ENCODE measurements at regions not wholly inside any gene's neighbourhood (a gene's known extent, or its start where the extent isn't known, plus 50 kb on each side); places are given as distances from the start of the nearest gene placed in this dataset.

DNA sequence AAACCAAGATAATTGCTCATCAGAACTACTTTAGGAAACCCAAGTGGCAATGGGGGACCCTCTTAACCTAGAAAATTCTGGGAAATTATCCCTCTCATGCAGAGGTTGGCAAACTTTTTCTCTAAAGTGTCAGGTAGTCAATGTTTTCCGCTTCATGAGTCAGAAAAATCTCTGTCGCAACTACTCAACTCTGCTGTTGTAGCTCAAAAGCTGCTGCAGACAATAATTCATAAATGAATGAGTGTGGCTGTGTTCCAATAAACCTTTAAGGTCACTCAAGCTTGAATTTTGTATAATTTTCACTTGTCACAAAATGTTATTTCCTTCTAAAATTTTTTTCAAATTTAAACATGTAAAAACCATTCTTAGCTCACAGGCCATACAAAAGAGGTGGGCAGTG lies 193.4 kb upstream of the MID1 start:
- no peak for DNase-seq (ENCODE audit: low read depth in 2 of 2)

DNA sequence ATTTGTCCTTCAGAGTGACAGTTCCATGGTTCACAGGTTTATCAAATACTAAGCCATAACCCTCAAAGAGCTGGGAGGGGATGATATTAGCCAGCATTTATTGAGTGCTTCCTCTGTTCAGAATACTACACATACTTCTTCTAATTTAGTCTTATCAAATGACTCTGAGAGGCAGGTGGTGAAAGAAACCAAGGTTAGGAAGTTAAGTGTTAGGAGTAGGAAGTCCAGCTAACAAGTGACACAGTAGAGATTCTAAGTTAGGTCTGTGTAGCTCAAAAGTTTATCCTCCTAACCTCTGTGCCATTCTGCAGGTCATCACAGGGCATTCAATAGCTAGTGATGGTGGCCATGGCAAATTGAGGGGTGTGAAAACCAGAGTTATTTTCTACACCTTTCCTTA lies 198.3 kb upstream of the MID1 start:
- DNase-seq (ENCODE audit: low read depth in 2 of 2), result no peak

DNA sequence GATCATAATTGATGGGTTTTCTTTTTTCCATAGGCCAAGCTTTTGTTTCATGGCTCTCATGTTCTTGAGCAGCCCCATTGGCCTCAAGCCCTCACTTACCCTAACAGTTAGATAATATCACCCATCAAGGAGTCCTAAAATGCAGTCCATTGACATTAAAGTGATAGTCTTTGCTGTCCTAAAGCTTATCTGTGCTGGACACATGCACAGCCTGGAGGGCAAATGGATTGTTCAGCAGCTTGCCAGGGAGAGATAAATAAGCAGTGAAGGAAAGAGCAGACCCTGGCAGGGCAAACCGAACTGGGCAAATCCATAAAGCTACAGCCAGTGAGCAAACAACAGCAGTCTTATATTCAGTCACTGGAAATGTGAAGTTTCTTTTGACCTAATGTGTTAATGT lies 199.6 kb upstream of the MID1 start:
- no peak for DNase-seq (ENCODE audit: low read depth in 2 of 2)

DNA sequence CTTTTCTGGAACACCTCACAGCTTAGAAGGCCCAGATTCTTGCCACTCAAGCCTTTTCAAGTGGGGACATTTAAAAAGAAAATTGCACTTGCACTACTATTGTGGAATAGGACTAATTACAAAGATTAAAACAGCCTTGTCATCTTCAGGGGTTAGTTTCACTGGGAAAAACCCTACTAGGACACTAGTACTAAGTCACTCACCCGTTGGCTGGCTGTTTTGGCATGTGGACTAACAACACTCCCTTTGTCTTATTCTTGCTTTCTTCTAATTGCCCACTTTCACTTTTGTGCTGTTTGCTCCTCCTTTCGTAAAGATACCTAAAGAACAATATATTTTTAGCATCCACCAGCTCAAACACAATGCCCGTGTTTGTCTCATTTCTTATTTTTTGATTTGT lies 200.9 kb upstream of the MID1 start:
- DNase-seq (ENCODE audit: low read depth in 2 of 2), result no peak

DNA sequence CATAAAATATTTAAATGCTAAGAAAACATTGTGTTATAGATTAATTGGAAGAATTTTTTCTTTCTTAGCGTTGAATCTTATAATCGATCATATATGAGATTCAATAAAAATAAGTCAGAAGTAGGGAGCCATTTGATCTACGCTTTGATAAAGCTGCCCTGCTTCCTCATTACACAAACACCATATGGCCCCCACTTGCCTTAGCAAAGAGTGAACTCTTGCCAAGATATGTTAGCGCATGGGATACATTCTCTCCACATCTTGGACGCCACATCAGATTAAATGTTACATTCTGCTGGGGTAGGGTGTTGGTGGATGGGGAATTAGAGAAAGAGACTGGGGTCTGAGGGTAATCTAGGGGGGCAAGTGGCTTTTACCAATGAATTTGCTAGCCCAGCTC lies 207.7 kb upstream of the MID1 start:
- no peak for DNase-seq (ENCODE audit: low read depth in 2 of 2)

DNA sequence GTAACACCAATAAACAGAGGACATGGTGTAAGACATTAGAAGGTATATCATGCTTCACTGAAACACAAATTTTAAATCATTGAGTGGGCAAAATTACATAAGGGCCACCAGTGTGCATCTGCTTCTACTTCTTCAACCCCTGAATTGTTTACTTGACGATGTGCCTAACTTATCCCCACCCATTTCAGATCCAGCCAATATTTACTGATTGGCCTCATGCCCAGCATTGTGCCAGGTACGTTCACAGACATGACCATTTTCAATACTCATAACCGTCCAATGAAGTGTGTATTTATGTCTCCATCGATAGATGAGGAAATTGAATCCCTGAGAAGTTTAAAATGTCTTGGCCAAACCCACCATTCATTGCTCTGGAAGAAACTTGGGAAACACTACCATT lies 208.3 kb upstream of the MID1 start:
- DNase-seq (ENCODE audit: low read depth in 2 of 2), result no peak

DNA sequence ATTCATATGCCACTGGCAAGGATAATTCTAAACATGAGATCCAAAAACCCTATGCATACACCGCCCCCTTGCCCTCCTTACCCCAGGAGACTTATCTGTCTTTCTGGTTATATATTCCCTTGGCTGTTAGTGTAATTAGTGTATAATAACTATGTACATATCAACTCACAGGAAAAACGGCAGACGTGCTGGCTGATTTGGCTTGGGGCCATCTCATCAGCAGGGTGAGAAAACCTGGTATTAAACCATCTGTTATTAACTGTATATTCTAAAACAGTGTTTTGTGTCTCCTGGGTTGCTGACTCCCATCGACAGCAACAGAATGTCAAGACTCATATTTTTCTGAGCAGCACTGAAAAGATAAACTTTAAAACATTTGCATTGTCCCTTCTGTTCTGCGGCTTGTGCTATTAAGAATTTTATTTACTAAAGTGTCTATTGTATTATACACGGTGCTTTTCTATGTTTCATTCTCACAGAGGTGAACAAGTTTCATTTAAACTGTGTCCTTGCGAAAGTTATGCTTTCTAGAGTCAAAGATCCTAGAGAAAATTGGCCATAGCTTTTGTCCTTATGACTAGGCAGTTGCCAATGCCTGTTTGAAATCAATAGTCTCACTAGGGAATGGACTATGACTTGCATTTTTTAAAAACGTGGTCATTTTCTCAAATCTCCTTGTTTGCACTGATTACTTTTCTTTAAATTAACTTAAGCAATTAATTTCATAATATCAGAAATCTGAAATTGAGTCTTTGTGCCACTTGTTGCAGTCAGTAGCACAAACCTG lies 211.5 kb upstream of the MID1 start:
- no peak for DNase-seq (ENCODE audit: low read depth in 2 of 2)

DNA sequence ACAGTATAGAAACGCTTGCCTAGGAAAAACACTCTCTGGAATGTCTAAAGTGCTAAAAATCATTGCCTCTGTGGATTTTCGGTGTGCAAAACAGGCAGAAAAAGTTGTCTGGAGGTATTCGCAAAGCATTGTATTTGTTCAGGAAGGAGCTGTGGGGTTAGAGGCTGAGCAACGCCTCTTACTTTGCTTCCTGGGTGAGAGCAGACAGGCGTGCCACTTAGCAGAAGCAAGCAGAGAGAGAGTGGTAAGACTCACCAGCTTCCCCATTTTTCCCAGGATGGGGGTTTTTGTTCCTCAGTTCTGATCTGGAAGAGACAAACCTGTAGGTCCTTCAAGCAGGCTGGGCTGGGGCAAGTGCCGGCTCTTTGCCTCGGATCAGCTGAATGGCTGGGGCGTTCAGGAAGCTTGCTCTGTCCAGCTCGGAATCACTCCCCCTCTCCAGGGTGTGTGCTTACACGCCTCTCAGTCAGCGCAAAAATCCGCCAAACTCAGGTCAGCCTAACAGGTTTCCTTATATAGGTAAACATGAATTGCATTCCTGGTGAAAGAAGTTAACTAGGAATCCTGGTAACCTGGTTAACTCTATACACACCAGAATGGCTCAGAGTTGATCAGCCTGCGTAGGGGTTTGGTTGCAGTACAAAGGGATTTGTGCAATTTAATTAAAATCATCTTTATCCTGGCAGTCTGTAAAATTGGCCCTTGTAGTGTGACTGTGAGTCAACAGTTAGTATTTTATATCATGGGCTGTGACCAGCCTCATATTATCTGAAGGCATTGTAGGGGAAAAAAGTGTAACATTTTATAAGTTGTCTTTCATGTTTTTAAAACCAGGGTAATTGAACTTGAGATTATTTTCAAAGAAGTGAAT lies 213.1 kb upstream of the MID1 start:
- no peak for DNase-seq (ENCODE audit: low read depth in 2 of 2)

DNA sequence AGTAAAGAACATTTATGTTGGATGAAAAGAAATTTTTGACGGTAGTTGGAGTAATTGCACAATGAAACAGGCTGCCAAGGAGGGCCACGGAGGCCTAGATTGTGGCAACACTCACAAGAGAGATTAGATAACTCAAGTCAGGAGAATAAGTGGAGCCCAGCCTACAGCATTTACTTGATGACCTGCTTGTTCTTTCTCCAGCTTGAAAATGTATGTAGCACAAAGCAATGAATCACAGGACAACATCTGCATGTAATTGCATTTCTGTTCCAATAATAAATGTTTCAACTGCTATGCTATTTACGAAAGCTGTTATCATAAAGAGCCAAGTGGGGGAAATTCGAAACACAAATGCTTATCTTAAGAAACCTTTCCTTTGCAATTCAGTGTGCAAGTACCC lies 221.2 kb upstream of the MID1 start:
- no peak for DNase-seq (ENCODE audit: low read depth in 2 of 2)

DNA sequence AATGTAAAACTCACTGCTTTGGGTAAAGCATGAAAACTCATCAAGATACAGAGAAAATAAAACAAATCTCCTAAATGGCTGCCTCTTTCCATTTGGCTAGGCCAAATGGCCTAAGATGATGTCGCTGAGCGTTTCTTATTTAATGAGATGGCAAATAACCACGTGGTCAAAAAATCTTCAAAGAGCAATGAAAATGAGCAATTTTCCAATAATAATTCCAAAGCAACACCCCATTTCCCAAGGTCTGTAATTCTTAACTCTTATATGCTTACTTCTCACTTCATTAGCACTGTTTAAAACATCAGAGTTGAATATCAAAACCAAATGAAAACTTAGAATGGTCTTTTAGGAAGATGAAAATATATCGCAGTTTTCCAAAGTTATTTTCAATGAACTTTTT lies 222.3 kb upstream of the MID1 start:
- DNase-seq (ENCODE audit: low read depth in 2 of 2), result no peak

DNA sequence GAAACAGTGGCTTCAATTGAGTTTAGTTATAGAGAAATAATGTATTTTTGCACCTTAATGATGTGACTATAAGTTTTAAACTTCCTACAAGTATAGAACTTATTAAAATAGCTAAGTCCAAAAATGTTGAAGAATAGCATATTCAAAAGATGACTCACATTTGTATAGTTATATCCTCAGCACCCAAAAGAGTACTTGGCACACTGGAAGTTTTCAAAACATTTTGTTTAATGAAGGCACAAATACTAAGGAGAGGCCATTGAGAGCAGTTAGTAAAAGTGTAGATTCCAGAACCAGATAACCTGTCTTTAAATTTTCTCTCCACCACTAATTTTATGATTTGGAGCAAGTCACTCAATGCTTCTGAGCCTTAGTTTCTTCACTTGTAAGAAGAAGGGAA lies 226.9 kb upstream of the MID1 start:
- no peak for DNase-seq (ENCODE audit: low read depth in 2 of 2)

DNA sequence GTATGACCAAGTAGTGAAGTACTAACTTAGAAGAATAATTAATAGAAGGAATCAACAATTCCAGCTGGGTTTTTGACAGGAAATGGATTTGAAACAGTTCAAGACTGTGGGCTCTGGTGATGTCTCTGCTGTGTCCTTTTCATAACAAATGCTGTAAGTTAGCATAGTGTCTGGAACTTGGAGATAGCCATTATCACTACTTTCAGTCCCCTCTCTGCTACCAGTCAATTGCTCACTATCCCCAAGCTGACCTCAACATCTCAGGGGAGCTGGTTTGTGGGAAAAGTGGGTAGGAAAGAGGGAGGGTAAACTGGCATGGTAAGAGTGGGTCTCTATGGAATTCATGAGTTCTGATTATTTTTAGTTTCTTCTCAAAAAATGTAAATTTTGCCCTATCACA lies 231.4 kb upstream of the MID1 start:
- no peak for DNase-seq (ENCODE audit: low read depth in 2 of 2)

DNA sequence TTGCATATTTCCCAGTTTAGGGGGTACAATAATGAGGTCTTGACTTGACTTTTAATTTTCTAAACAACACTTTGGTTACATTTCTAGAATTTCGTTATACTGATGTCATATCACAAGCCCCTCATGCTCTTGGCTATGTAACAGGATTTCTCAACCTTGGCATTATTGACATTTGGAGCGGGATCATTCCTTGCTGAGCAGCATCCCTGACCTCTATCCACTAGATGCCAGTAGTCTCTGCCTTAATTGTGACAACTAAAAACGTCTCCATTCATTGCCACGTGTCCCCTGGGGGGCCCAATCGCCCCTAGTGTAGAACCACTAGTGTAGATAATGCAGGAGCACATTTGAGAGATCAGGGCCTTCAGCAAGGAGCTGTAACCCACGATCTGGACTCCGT lies 234.2 kb upstream of the MID1 start:
- no peak for DNase-seq (ENCODE audit: low read depth in 2 of 2)

DNA sequence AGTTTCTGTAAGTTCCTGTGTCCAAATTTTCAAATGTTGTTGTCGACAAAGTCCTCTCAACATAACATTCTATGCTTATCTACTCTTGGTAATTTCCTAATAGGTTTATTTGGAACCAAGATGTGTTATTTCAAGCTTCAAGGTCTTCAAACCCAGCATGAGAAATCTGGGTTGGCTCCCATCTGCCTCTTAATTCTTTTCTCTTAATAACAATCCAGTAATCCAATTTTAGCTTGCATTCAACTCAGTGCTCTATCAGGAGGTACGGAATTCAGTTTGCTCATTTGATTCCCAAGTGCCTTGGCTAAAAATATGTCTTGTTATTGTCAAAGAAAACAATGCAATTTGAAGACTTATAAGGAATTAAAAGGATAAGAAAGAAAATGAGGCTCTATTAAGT lies 235.5 kb upstream of the MID1 start:
- no peak for DNase-seq (ENCODE audit: low read depth in 2 of 2)

DNA sequence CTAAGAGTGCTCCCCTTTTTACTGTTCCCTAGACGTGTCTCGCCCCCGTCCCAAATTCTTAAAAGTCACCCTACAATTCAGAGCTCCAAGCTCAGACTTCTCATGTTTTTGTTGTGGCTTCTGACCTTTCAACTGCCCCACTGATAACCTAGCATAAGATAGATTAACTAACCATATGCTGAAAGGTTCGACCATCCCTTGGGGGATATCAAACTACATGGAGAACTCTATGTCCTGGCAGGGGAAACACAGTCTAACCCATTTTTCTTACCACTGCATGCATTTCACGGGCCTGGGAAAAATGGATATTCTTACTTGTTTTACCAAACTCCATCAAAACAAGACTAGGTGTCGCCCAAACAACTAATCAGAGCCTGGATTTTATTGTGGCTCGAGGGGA lies 236.4 kb upstream of the MID1 start:
- no peak for DNase-seq (ENCODE audit: low read depth in 2 of 2)

DNA sequence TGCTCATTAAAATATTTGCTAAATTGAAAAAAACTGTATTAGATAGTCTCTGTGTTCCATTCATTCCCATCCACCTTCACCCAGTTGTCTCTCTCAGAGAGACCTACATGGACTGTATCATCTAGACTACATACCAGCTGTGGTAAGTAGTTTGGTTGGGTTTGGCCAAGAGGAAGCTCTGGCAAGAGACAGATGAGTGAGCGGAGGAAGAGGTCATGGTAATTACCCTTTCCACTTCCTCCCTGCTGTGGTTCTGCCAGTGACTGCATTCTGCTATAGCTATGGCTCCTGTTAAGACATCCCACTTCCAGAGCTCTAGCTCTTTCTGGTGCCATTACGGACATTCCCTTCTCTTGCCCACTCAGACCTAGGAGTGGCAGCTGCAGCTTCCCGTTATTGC lies 239.0 kb upstream of the MID1 start:
- no peak for DNase-seq (ENCODE audit: low read depth in 2 of 2)

DNA sequence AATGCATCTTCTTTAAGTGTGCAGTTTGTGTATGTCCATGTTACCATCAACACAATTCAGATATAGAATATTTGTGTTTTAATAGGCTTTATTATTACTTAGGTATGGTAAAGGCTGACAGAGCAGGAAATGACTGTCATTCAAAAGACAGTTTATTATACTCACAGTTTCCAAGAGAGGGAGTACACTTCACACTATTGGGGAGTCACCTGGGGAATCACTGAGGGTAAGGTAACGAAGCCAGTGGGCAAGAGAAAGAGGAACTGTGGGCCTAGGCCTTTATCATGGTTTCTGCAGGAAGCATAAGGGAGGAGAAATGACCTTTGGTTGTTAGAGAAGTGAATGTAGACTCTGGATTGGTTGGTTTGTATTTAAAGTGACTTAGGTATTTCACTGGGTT lies 235.1 kb upstream of the HCCS start:
- DNase-seq (ENCODE audit: low read depth in 2 of 2), result no peak

DNA sequence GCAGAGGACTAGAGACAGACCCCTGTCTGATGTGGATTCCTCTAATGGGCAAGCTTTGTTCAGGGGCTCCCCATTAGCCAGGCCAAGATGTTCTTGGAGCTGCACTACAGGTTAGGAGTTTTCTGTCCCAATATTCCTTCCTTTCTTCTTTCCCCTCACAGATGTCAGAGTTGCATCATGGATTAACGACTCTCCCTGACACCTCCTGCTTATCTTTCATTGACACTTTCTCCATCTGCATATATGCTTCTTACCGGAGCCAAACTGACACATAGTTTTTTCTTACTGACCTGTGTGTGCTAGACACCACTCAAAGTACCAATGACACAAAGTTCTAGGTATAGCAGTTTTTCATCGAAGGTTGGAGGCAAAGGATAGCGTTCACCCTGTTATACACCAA lies 228.6 kb upstream of the HCCS start:
- DNase-seq (ENCODE audit: low read depth in 2 of 2), result no peak

DNA sequence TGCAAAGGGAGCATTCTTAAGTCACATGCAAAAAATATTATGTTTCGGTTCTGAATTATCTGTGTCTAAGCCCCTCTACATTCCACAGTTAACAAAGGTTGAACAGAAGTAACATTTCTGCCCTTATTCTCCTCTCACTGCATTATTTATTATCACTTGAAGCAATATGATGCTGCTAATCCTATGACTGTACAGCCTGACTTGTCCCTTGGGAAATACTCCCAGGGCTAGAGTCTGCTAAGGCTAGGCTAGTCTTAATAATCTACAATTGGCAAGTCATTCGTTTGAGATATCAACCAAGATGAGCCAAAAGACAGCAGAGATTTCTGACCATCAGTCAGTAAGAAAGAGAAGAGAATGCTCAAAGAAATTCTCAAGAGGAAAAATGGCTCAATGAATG lies 226.9 kb upstream of the HCCS start:
- DNase-seq (ENCODE audit: low read depth in 2 of 2), result no peak

DNA sequence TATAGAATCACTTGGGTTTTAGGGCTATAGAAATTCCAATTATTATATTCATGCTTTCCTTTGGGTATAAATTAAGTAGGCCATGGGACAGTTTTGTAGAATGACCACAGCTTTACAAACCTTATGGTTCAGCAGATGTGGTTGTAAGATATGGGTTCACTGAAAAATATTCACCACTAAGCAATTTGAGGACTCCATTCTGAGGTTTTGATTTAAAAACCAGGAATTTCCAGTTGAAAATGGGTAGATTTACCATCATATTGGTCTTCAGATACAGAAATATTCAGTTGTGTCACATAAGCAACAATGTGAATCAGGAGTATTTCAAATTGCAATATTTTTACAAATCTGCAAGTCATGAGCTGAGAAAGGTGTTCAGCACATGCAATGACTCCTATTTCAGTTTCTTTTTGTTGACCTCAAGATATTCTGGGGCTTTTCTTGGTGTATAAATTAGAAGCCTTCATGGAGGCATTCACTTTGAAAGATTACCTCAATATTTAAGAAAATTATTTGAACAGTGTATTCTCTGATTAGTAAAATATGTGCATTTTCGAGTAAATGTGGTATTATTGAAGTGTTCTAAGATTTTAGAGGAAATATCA lies 218.4 kb upstream of the HCCS start:
- DNase-seq (ENCODE audit: low read depth in 2 of 2), result no peak

DNA sequence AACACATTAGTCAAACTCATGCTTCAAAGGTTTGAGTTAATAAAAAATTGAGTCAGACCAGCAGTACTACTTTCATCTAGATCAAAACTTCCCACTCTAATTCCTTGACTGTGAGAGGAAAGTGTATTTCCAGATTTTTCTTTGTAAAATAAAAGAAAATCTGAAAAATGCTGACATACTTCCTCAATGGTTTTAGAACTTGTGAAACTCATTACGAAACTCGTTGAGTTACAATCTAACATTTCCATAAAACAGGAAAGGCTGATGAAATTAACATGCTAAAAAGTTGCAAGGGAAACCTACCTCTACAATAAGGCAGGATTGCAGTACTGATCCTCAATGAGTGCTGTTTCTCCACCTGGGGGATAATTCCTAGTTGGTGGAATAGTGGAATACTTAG lies 217.8 kb upstream of the HCCS start:
- DNase-seq (ENCODE audit: low read depth in 2 of 2), result no peak

DNA sequence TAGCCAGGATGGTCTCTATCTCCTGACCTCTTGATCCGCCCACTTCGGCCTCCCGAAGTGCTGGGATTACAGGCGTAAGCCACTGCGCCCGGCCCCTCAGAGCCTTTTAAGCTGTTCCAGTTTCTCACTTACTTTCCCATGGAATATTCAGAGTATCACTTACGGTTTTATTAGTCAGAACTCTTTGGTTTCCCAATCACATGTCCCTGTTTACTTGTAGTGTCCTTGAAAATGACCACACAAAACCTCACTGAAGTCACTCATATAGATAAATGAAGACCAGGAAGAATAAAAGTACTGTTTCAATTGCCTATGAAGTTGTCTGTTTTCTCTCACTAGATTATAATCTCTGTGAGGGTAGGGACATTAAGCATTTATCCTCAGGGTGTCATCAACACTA lies 217.2 kb upstream of the HCCS start:
- DNase-seq (ENCODE audit: low read depth in 2 of 2), result no peak

DNA sequence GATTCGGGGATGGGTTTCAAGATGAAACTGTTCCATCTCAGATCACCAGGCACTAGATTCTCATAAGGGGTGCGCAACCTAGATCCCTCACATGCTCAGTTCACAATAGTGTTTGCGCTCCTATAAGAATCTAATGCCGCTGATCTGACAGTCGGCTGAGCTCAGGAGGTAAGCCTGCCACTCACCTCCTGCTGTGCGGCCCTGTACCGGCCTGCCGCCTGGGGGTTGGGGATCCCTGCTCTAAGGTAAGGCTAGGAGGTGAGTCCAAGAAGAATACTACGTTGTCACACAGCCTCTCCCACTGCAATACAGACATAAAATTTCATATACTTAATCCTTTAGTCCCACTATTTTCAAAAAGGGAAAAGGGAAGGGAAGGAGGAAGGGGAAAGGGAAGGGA lies 213.4 kb upstream of the HCCS start:
- no peak for DNase-seq (ENCODE audit: low read depth in 2 of 2)
